ENCODE measurements at regions not wholly inside any gene's neighbourhood (a gene's known extent, or its start where the extent isn't known, plus 50 kb on each side); places are given as distances from the start of the nearest gene placed in this dataset.

GRCh38 chr20:43243672-43244269 lies 54.1 kb upstream of the PTPRT start:
- WGBS, result 78% methylated on average over 5 of the region's 7 CpGs

GRCh38 chr20:43241057-43241702 lies 51.5 kb upstream of the PTPRT start:
- Histone ChIP-seq H3K27me3 (ENCODE audit: insufficient read depth, low read length) (no peaks in the 10 kb centered on the region), H3K4me3 (ENCODE audit: low read length) (no peak overlapping the region), H3K4me1 (ENCODE audit: insufficient read depth, low read length) (no peaks in the 10 kb centered on the region), H3K9me3 (ENCODE audit: insufficient read depth, low read depth, low read length) (no peaks in the 10 kb centered on the region), H3K27ac (ENCODE audit: low read depth, low read length) (no peak overlapping the region), H3K36me3 (ENCODE audit: insufficient read depth, low read length) (no peaks in the 10 kb centered on the region), H3K9ac (ENCODE audit: low read depth, low read length) (no peak overlapping the region)
- WGBS, result 94% methylated on average over 3 of the region's 3 CpGs

More at GRCh38 chr20:43243672-43244269, 54.1 kb upstream of the PTPRT start:
- Histone ChIP-seq H3K36me3 (ENCODE audit: insufficient read depth, low read length) (no peaks in the 10 kb centered on the region), H3K27ac (ENCODE audit: low read depth, low read length) (no peak overlapping the region), H3K9me3 (ENCODE audit: insufficient read depth, low read depth, low read length) (no peaks in the 10 kb centered on the region), H3K9ac (ENCODE audit: low read depth, low read length) (no peak overlapping the region), H3K4me1 (ENCODE audit: insufficient read depth, low read length) (no peaks in the 10 kb centered on the region), H3K27me3 (ENCODE audit: insufficient read depth, low read length) (no peaks in the 10 kb centered on the region), H3K4me3 (ENCODE audit: low read length) (no peak overlapping the region)

Measured in HUES64 (cell line).